ENCODE measurements at regions not wholly inside any gene's neighbourhood (a gene's known extent, or its start where the extent isn't known, plus 50 kb on each side); places are given as distances from the start of the nearest gene placed in this dataset.
"Not testable (repeated sequence)": the region's sequence is repeated elsewhere in the genome, so short reads cannot be mapped to it uniquely, and the experiment has no call there.

- no peak for DNase-seq
Observed at GRCh38 chr7:29649028-29649716, 85.5 kb downstream of the PRR15 start.

- DNase-seq: no peak
Observed at GRCh38 chr7:29649876-29650275, 86.2 kb downstream of the PRR15 start.

GRCh38 chr7:29651477-29651876 lies 87.8 kb downstream of the PRR15 start:
- DNase-seq: no peak

GRCh38 chr7:29652556-29652955 lies 88.9 kb downstream of the PRR15 start:
- DNase-seq: no peak

GRCh38 chr7:29654340-29654739 lies 90.7 kb downstream of the PRR15 start:
- not testable (repeated sequence) for DNase-seq

- DNase-seq: no peak
Observed at GRCh38 chr7:29657288-29657687, 93.7 kb downstream of the PRR15 start.

- no peak for DNase-seq
Observed at GRCh38 chr7:29657856-29658255, 94.2 kb downstream of the PRR15 start.

GRCh38 chr7:29659213-29659612 lies 95.6 kb downstream of the PRR15 start:
- not testable (repeated sequence) for DNase-seq

- not testable (repeated sequence) for DNase-seq
Observed at GRCh38 chr7:29662899-29663298, 99.3 kb downstream of the PRR15 start.

GRCh38 chr7:29664999-29665398 lies 101.4 kb downstream of the PRR15 start:
- DNase-seq: not testable (repeated sequence)

GRCh38 chr7:29667096-29667669 lies 103.5 kb downstream of the PRR15 start:
- DNase-seq: not testable (repeated sequence)

GRCh38 chr7:29671286-29671685 lies 107.7 kb downstream of the PRR15 start:
- DNase-seq: not testable (repeated sequence)

- DNase-seq: not testable (repeated sequence)
Observed at GRCh38 chr7:29673635-29674034, 110.0 kb downstream of the PRR15 start.

GRCh38 chr7:29674626-29675025 lies 111.0 kb downstream of the PRR15 start:
- DNase-seq: not testable (repeated sequence)

- not testable (repeated sequence) for DNase-seq
Observed at GRCh38 chr7:29677254-29677653, 113.6 kb downstream of the PRR15 start.

- DNase-seq: not testable (repeated sequence)
Observed at GRCh38 chr7:29679963-29680362, 116.3 kb downstream of the PRR15 start.

GRCh38 chr7:29680601-29681000 lies 117.0 kb downstream of the PRR15 start:
- DNase-seq: not testable (repeated sequence)

GRCh38 chr7:29684151-29684786 lies 120.6 kb downstream of the PRR15 start:
- peak in 2 of 51 donors; percentile 21 to 64 for DNase-seq

GRCh38 chr7:29684787-29685650 lies 121.3 kb upstream of the WIPF3 start:
- DNase-seq: peak; percentile 2 to 82 (median 60)

- peak in 8 of 51 donors; percentile 1 to 59 (median 48) for DNase-seq
Observed at GRCh38 chr7:29685651-29686271, 120.5 kb upstream of the WIPF3 start.

- DNase-seq: not testable (repeated sequence)
Observed at GRCh38 chr7:29690510-29690909, 115.8 kb upstream of the WIPF3 start.

All from hypothalamus (tissue), 51 donors.